Activated CD4-positive, alpha-beta T cell treated with anti-CD3 and anti-CD28 coated beads for 4 hours (primary cell): ENCODE measurements at regions not wholly inside any gene's neighbourhood (a gene's known extent, or its start where the extent isn't known, plus 50 kb on each side); places are given as distances from the start of the nearest gene placed in this dataset.

Source experiments
- DNase-seq, 2 donors: peaks; one replicate each; pipeline ENCODE4 v3.0.0-alpha.2; 2020

DNA sequence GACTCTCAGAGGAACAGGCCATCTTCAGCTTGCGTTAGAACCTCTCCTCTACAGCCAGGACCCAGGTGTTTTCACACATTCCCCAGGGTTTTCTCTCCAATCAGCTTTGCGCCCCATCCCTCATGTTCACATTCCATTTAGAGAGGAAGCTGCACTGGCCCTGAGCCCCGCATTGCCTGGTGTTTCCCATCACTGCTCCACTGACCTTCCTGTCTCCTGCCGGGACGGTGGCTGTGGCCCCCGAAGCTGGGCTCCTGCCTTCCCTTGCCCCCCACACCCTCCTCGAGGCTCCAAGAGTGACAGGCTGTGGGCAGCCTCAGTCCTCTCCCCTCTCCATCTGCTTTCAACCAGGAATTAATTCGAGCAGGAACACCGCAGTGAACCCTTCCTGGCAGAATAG is 357.3 kb downstream of the THBS2 start:
- DNase-seq = no peak

DNA sequence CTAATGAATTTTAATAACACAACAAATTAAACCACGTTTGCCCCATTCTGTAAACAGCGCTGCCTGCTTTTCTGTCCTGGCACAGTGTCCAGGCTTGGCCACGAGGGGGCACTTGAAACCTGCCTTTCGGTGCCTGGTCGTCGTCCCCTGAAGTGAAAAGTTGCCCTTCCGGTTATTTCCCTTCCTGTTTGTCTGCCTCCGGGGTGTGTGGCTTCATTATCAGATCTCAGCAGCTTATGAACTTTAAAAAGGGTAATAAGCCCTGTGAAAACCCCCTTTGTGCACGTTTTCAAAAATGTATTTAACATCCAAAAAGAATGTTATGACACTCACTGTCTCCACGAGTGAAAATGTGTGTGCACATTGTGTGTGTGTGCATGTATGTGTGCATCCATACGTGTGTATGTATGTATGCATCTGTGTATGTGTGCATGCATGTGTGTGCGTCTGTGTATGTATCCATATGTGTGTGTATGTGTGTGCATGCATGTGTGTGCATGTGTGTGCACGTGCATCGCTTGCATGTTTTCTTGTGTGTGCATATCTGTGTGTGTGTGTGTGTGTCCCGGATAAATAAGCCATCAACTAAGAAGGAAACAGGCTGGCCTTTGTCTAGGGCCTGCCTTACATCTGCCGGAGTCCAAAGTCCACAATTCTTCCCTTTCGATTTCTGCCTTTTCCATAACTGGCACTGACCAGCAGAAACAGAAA is 358.4 kb downstream of the THBS2 start:
- DNase-seq = peak; percentile 66 to 73

DNA sequence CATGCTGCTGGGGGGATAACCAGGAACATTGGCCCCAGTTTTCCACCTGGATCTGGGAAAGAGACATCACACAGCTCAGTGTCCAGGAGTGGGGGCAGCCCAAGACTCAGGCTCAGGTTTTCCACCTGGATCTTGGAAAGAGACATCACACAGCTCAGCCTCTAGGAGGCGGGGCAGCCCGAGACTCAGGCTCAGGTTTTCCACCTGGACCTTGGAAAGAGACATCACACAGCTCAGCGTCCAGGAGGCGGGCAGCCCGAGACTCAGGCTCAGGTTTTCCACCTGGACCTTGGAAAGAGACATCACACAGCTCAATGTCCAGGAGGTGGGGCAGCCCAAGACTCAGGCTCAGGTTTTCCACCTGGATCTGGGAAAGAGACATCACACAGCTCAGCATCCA is 361.6 kb downstream of the THBS2 start:
- DNase-seq = no peak

DNA sequence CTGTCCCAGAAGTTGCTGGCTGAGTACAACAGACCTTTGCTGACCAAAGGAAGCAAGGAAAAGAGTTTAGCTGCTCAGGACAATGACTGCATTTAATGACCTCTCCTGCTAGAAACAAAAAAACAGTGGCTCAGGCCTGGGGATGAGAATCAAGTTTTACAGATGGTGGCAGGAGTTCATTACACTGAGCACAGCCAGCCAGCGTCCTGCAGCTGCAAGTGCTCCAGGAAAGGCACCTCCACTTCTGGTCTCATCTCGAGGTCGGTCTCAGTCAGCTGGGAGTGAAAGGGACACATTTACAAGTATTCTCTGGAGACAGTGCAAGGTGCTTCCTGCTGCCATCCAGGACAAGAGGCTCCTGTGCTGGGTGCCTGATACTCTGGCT is 362.7 kb downstream of the THBS2 start:
- DNase-seq = no peak

DNA sequence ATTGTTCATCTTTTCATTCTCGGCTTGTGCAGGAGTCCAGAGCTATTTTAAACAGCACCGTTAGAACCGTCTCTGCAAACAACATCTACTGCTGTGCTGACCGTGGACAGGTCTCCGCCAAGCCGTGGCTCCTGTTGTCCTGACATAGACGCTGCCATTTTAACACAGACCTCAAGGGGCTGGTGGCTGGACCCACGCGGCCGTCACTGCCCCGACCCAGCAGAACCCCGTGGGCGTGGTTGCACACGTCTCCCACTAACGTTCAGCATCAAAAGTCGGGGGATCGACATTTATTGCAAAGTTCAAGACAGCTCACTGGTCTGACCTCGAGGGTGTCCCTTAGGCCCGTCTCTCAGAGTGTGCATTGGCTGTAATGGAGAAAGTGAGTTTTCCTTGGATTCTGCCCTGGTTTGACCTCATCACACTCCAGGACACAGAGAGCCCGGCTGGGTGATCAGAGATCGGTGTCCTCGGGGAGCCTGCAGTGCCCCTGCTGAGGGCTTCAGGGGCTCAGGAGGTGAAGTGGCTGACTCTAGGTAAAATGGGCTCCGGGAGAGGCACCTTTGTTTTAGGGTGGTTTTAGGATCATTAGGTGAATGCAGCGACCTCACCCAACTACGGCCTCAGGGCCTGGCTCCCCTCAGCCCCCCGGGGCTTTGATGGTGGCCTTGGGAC is 363.2 kb downstream of the THBS2 start:
- DNase-seq = no peak

DNA sequence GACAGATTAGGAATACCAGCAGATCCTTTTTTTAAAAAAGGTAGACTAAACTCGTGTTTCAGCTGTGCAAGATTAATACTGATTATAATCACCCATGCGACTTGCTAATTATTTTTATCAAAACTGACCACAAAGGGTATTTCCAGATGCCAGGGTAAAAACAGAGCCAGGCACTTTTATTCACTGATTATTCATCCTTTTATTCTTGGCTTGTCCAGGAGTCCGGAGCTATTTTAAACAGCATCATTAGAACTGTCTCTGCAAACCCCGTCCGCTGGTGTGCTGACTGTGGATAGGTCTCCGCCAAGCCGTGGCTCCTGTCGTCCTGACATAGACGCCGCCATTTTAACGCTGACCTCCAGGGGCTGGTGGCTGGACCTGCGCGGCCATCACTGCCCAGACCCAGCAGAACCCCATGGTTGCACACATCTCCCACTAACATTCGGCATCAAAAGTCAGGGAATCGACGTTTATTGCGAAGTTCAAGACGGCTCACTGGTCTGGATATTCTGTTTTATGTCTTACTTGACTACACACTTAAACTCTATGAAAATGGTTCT is 364.8 kb downstream of the THBS2 start:
- DNase-seq = no peak

DNA sequence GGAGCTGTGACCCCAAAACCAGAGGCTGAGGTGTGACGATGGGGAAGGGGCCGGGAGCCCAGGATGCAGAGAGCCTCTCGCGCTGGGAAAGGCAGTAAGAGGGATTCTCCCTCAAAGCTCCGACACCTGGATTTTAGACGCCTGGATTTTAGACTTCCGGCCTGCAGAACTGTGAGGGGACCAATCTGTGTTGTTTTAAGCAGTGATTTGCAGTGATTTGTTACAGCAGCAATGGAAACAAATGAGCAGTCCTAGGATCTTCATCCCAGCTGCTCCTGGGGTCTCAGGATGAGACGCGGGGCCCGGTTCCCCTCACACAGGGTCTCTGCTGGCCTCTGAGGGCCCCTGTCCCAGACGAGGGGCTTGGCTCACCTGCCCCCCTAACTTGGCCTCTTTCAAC is 365.5 kb downstream of the THBS2 start:
- DNase-seq = no peak

DNA sequence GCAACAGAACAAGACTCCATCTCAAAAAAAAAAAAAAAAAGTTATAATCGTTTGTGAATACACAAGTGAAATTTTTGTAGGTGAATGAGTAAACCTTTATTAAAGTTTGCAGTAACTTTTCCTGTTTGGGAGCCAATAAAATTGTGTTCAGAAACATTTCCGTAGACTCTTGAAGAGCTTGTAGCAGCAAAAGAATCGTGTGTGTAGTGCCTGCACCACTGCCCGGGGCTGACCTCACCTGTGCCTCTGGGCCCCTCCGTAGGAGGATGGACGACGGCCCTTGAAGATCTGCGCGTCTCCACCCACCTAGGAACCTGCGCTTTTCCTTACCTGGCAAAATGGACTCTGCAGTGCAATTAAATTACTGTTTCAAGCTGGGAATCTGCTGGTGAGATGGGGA is 366.0 kb downstream of the THBS2 start:
- no peak for DNase-seq

DNA sequence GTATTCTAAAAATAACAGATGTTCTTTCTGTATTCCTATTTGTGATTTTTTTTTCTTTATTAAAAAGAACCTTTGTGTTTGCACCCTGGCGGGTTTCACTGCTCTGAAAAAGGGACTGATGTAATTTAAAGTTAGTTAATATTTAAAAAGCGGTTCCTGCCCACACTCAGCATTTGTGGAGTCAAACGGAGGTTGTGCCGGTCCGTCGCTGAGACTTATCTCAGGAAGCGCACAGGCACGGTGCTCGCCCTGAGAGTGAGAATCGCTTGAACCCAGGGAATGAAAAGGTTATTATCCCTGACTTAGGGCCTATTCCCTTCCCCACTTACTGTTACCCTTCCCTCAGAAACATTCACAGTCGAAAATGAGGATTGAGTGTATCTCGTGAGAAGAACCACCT is 366.7 kb downstream of the THBS2 start:
- no peak for DNase-seq

DNA sequence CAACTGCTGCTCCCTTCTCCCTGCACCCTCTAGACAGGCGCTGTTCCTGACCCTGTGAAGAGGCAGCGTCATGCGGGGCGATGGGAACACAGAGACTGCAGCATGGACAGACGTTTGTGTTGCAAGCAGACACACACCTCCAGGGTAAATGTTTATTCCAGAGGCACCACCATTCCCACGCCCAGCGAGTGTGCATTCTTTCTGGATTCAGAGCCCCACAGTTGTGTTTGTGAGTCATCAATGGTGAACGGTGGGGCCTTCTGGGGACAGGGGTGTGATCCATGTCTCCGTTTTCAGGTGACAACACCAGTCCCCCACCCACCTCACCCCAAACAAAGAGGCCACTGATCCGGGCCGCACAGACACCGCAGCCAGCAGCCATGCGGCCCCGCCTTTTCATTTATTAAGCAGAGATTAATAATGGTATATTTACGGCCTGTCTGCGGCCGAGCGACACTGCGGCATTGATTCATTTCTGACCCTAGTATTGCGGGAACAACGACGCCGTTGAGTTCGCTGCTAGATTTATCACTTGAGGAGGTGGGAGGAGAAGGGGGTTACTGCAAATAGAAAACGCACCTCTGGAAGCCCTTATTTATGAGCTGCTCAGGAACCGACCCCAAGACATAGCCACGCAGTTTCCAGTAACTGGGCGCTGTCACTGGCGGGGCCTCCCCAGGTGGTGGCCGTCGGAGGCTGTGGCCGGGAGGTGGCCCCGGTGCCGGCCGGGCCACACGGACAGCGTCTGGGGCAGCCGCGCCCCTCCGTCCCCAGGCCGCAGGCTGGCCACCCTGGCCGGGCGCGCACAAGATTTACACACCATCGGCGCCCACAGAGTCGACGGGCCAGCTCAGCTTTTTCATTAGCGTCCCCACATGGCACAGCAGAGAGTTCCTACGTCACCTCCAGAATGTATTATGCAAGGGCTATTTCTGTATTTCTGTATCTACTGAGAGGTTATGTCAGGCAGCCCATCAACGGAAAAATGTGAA is 367.6 kb downstream of the THBS2 start:
- no peak for DNase-seq

DNA sequence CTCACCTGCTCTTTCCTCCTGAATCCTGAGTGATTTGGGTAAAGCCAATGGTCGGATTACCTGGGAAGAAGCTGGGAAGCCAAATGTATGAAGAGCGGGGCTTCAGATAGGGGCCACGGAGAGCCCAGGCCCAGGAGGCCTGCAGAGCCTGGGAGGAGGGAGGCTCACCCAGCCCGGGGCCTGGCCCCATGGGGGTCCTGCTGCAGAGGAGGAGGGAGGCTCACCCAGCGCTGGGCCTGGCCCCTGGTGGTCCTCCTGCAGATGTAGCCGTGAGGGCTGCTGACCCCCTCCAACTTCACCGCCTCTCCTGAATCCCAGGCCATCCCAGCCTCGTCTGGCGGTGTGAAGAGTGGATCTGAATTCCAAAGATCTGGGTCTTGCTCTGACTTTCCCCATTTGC is 368.4 kb downstream of the THBS2 start:
- no peak for DNase-seq

DNA sequence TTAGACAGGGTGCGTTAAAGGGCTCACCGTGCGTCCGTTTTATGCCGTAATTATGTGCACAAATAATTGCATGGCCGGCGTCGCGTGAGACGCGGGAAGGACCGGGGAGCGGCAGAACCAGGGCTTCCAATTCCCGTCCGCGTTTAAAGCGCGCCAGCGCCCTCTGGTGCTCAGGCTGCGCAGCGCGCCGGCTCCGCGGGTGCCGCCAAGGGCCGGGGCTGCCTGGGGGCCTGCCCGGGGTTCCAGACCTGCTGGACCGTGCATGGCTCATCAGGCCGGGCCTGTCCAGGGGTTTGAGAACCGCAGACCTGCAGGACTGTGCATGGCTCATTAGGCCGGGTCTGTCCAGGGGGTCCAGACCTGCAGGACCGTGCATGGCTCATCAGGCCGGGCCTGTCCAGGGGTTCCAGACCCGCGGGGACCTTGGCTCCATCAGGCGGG is 369.0 kb downstream of the THBS2 start:
- DNase-seq = peak; percentile 60 to 78

DNA sequence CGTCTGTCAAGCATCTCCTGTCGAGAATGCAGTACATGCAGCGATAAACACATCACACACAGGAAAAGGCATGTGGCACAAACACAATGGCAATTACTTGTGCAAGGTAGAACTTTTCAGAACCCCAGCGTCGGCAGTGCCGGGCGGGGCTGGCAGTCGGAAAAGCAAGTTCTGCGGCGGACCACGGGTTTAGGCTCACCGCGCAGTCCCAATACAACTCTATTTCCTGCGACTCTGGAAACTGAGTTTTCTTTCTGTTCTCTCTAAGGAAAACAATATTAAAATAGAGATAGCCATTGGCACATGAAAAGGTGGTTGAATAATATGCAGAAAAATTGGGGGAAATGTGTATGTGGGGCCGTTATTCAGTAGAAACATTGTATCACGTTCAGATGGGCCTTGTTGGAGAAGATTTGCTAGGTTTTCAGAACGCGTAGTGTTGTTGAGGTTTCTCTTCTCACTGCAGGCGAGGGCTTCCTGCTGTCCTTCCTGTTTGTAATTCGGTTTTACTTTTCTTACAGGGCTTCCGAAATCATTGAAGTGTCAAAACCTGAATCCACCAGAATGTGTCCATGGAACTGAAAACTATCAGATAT is 369.5 kb downstream of the THBS2 start:
- no peak for DNase-seq

DNA sequence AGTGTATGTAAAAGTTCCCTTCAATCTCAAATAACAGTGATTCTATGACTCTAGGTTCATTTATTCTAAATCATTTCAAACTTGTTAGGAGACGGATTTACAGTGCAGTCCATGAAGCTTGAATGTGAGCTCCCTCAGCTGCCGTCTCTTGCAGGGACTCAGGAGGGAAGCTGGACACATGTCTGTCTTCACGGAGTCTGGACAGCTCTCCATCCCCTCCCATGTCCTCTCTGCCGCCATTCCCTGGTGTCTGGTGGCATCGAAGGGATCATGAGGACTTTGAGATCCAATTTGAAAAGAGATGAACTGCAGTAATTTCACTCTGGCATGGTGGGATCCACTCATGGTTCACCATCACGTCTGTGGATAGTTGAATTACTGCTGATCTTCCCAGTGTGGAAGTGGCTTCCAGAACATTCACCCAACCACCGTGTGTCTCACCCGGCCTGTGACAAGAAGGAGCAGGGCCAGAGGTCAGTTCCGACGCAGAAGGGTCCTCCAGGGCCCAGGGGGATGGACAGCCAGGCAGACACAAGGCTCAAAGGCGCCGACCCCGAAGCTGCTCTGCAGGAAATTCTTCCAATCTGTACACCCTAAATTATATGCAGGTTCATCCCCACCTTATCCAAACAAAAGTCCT is 370.1 kb downstream of the THBS2 start:
- no peak for DNase-seq

DNA sequence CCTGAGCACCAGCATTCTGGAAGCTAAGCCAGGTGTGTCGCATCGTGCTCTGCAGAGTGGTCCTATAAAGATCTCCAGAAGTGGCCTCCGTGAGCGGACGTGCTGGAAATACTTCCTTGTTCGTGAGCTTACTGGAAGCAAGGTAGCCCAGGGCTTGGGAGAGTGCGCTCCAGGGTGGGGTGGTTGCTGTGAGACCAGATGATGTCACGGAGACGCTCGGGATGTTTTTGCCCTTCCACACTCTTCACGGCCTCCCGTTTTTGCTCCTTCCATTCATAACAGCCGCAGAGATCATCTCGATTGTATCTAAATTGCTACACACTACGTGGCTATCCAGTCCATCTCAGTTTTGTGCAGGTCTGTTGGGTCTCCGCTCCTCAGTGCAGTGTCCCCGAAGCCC is 373.4 kb downstream of the THBS2 start:
- DNase-seq = no peak

DNA sequence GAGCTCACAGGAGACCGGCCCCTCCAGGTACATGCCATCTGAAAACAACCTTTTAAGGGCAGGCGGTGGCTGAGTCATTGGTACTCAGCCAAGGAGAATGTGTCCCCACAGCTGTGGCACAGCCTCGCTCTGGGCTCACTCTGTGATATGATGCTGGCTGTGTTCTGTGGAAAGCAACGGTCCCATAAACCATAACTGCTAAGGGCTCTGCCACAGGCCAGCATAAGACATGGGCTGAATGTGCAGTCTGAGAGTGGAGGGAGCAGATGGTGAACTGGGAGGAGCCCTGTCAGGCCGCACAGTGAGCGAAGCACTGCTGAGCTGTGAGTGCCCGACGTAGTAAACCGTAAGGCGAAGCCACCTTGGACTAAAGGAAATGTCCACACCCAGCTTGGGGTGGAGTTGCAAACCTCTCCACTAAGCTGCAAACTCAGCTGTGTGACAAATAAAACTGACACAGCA is 375.8 kb downstream of the THBS2 start:
- DNase-seq = no peak

DNA sequence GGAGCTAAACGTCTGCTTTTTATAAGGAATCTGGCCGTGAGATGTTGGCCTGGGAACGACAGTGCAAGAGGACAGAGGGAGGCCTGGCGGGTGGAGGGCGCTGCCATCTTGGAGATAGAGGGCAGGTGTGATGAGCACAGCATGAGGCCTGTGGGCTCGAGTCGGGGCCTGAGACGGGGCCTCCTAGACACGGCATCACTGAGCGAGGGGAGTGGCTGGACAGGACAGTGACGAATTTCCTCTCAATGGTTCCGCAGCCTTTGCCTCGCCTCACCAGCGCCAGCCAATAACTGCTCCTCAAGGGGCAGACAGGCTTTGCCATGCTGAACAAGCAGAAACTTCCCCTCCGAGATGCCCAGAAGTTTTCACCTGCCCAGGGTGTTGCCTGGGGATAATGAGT is 376.7 kb downstream of the THBS2 start:
- no peak for DNase-seq

DNA sequence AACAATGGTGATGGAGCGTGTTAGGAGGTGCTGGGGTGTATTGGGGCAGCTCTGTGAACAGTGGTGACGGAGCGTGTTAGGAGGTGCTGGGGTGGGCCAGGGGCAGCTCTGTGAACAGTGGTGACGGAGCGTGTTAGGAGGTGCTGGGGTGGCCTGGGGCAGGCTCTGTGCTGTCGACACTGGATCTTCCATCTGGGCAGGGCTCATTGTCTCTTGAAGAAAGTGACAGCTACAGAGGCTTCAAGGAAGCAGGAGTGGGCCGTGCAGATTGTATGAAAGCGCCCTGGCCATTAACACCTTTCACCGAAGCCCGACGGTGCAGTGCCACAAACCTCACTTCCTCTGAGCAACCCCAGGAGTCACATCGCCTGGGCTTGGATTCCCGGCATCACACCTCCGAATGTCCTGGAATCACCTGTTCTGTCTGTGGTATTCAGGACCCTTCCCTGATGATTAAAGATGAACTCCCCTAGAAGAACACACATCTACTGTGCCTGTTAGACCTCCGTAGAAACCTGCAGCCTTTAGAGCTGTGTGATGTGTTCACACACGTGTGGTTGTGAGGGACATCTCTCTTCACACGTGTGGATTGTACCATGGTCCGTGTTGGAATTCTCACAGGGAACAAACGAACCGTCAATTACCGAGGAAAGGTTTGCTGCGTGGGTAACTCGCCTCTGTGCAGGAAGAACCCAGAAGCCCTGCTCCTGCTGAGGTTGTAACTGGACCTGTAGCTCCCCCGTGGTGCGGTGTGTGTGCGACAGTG is 377.7 kb downstream of the THBS2 start:
- no peak for DNase-seq

DNA sequence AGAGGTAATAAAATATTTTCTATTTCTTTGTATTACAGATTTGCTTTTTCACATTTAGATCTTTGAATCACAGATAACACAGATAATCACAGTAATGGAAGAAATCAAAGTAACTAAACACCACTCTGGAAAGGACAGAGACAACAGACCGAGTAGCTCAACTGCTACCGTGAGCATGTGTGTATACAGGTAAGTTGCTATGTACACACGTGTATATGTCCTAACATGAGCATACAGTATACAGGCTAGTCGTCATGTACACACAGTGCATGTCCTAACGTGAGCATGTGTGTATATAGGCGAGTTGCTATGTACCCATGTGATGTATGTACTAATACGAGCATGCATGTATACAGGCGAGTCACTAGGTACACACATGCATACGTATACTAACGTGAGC is 379.0 kb downstream of the THBS2 start:
- DNase-seq = no peak

DNA sequence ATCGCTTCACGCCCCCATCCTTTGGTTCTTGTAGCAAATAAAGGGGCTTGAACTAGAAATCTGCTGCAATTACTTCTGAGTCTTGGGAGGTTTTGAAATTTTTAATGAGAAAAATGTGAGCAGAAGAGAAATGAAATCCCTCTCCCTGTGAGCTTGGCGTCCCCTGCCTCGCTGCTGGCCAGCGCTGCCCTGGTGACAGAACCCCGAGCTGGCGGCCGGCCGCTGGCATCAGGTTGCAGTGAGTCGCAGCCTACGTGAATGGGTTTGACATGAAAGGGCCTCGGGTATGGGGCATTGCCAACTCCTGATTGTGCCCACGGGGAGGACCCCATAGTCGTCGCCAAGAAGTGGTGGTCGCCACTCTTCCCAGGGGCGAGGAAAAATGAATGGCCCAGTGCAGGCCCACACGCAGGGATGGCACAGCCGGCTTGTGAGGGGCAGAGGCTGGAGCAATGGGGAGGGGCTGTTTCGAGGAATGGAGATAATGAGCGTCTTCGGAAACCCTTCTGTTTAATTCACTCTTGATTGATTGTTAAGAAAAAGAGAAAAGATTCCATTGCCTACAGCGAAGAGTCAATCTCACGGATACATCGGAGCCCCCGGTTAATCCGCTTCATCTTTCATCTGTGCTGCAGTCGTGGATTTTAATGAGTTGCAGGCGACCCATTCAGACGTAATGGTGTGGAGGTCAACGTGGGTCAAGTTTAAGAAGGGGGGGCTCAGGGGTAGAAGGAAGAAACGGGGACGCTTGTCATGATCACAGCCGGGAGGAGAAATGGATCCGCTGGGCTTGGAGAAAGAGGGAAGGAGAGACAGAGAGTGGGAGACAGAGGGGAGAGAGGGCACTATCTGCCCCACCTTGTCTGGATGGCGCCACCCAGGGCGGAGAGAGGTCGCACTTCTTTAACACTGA is 380.1 kb downstream of the THBS2 start:
- DNase-seq = no peak
